OCI-LY3 (cell line): ENCODE measurements at regions not wholly inside any gene's neighbourhood (a gene's known extent, or its start where the extent isn't known, plus 50 kb on each side); places are given as distances from the start of the nearest gene placed in this dataset.

Source experiments
- H2AFZ ChIP-seq: fragments of 200-600, 300-600 bp; shearing (Covaris generic); 2 replicates; pipeline ENCODE4 v1.6.0; 2014; ENCODE audit warnings: antibody characterized with exemption, low read depth, low read length
- H3K27ac ChIP-seq: fragments of 200-600, 300-600 bp; sonication (generic); 2 replicates; pipeline ENCODE4 v1.5.1; 2014; ENCODE audit warnings: mild to moderate bottlenecking, low read length, moderate library complexity, mixed read lengths
- H3K27me3 ChIP-seq: fragments of 200-600, 300-600 bp; sonication (generic); 2 replicates; pipeline ENCODE4 v1.6.1; 2014; ENCODE audit warnings: low read depth, low read length, mixed read lengths
- H3K36me3 ChIP-seq: fragments of 200-600, 300-600 bp; sonication (generic); replicated peaks from 2 replicates; pipeline ENCODE3; 2014; ENCODE audit warnings: low read depth, low read length, mixed read lengths
- H3K4me1 ChIP-seq: fragments of 300-600, 200-600 bp; sonication (generic); 2 replicates; pipeline ENCODE4 v1.6.1; 2014; ENCODE audit warnings: low read length, mixed read lengths
- H3K4me2 ChIP-seq: fragments of 200-600, 300-600 bp; sonication (generic); 2 replicates; pipeline ENCODE4 v1.6.1; 2014; ENCODE audit warnings: low read length, mixed read lengths
- H3K4me3 ChIP-seq: fragments of 300-600, 200-600 bp; sonication (generic); 2 replicates; pipeline ENCODE4 v1.5.1; 2014; ENCODE audit warnings: antibody characterized with exemption, mild to moderate bottlenecking, low read length, moderate library complexity
- H3K79me2 ChIP-seq: fragments of 300-600, 200-600 bp; shearing (Covaris generic); 2 replicates; pipeline ENCODE4 v1.6.1; 2014; ENCODE audit warnings: mild to moderate bottlenecking, low read length, mixed read lengths
- H3K9ac ChIP-seq: fragments of 300-600, 200-600 bp; shearing (Covaris generic); 2 replicates; pipeline ENCODE4 v1.6.0; 2014; ENCODE audit warnings: mild to moderate bottlenecking, low read length, moderate library complexity
- H3K9me3 ChIP-seq: fragments of 200-600, 300-600 bp; shearing (Covaris generic); 2 replicates; pipeline ENCODE4 v1.6.1; 2014; ENCODE audit warnings: low read length, mixed read lengths; ENCODE audit not compliant: insufficient read depth
- H4K20me1 ChIP-seq: fragments of 200-600, 300-600 bp; sonication (generic); 2 replicates; pipeline ENCODE4 v1.6.1; 2016; ENCODE audit warnings: low read length, mixed read lengths; ENCODE audit not compliant: insufficient read depth
- CTCF ChIP-seq: fragments of 200-600, 300-600 bp; sonication (generic); IDR thresholded peaks from 2 replicates; pipeline ENCODE4 v1.5.1; 2014; ENCODE audit warnings: antibody characterized with exemption, low read length, low read depth
- EZH2phosphoT487 ChIP-seq: fragments of 200-600 bp; shearing (Covaris generic); IDR thresholded peaks from 2 replicates; pipeline ENCODE4 v1.6.1; 2018; ENCODE audit warnings: antibody characterized with exemption, mixed run types, low read depth

GRCh38 chr17:72354071-72354470, 233.3 kb downstream of the SOX9 start:
- Histone ChIP-seq H3K4me2 (no peak overlapping the region), H3K4me1 (no peaks in the 10 kb centered on the region), H3K27me3 (peaks cover 4% of the 10 kb centered on the region; the same call in 1 of the 2 replicates), H3K9ac (no peak overlapping the region), H3K9me3 (no peaks in the 10 kb centered on the region), H4K20me1 (no peaks in the 10 kb centered on the region), H3K36me3 (no peaks in the 10 kb centered on the region), H3K27ac (no peak overlapping the region), H3K4me3 (no peak overlapping the region), H2AFZ (no peak overlapping the region), H3K79me2 (no peaks in the 10 kb centered on the region)
- TF ChIP-seq EZH2phosphoT487: no peak
- no peak for TF ChIP-seq CTCF

GRCh38 chr17:72357764-72358365, 237.0 kb downstream of the SOX9 start:
- Histone ChIP-seq H3K27ac (no peak overlapping the region), H3K9me3 (no peaks in the 10 kb centered on the region), H3K4me2 (no peak overlapping the region), H3K9ac (no peak overlapping the region), H3K79me2 (no peaks in the 10 kb centered on the region), H2AFZ (no peak overlapping the region), H4K20me1 (no peaks in the 10 kb centered on the region), H3K4me1 (no peaks in the 10 kb centered on the region), H3K27me3 (peaks cover 17% of the 10 kb centered on the region), H3K36me3 (no peaks in the 10 kb centered on the region), H3K4me3 (no peak overlapping the region)
- TF ChIP-seq CTCF (no peak), EZH2phosphoT487 (no peak)

- Histone ChIP-seq H3K9me3 (no peaks in the 10 kb centered on the region), H3K4me1 (no peaks in the 10 kb centered on the region), H3K27ac (no peak overlapping the region), H3K27me3 (peaks cover 16% of the 10 kb centered on the region), H3K79me2 (no peaks in the 10 kb centered on the region), H3K4me3 (no peak overlapping the region), H3K9ac (no peak overlapping the region), H2AFZ (no peak overlapping the region), H3K36me3 (no peaks in the 10 kb centered on the region), H3K4me2 (no peak overlapping the region), H4K20me1 (no peaks in the 10 kb centered on the region)
- TF ChIP-seq CTCF: no peak
- no peak for TF ChIP-seq EZH2phosphoT487
Measured at GRCh38 chr17:72358465-72358864, 237.6 kb downstream of the SOX9 start.

GRCh38 chr17:72359274-72359673, 238.5 kb downstream of the SOX9 start:
- Histone ChIP-seq H3K9me3 (no peaks in the 10 kb centered on the region), H3K27ac (no peak overlapping the region), H2AFZ (no peak overlapping the region), H3K27me3 (peaks cover 23% of the 10 kb centered on the region), H3K9ac (no peak overlapping the region), H3K4me3 (no peak overlapping the region), H4K20me1 (no peaks in the 10 kb centered on the region), H3K4me1 (no peaks in the 10 kb centered on the region), H3K79me2 (no peaks in the 10 kb centered on the region), H3K36me3 (no peaks in the 10 kb centered on the region), H3K4me2 (no peak overlapping the region)
- TF ChIP-seq EZH2phosphoT487 (no peak), CTCF (no peak)
